Endothelial cell of umbilical vein (primary cell): ENCODE measurements at regions not wholly inside any gene's neighbourhood (a gene's known extent, or its start where the extent isn't known, plus 50 kb on each side); places are given as distances from the start of the nearest gene placed in this dataset.
"Not testable (repeated sequence)": the region's sequence is repeated elsewhere in the genome, so short reads cannot be mapped to it uniquely, and the experiment has no call there.

ENCODE experiments used
- BruUV-seq: library from RNA; stranded (reverse); fragments of 400-500 nt; replicated peaks from 2 replicates; lab custom pipeline; 2021; lab: Mats Ljungman, UMichigan
- CTCF ChIA-PET: fragments of 300-600, 350-600 bp; sonication (Branson Sonifier 250); formaldehyde crosslinking; loops from one replicate; lab custom pipeline; 2021; ENCODE audit warnings: antibody characterized with exemption, inconsistent platforms; lab: Charles Lee
- POLR2A ChIA-PET: fragments of 300-600, 350-600 bp; sonication (Branson Sonifier 250); formaldehyde crosslinking; loops from one replicate; lab custom pipeline; 2021; ENCODE audit warnings: antibody characterized with exemption, inconsistent platforms; lab: Charles Lee
- DNase-seq: peaks from one replicate; pipeline ENCODE4 v3.0.0-alpha.2; 2011; ENCODE audit warnings: low read depth, low spot score
- FAIRE-seq: peaks from 2 replicates; lab custom pipeline; 2011; peaks lifted over from hg19 to GRCh38; lab: Jason Lieb, UNC
- H2AFZ ChIP-seq: 2 replicates; pipeline ENCODE4 v1.6.0; 2012; ENCODE audit warnings: low read depth, low read length, control low read depth, inconsistent platforms
- H3K27ac ChIP-seq: 2 replicates; pipeline ENCODE4 v1.5.1; 2011; ENCODE audit warnings: low read depth, mild to moderate bottlenecking, control low read depth, low read length, moderate library complexity; ENCODE audit not compliant: insufficient read depth
- H3K27me3 ChIP-seq, 2 experiments: 2 replicates each; pipeline versions ENCODE4 v1.6.0 to v1.6.1; 2011; ENCODE audit warnings: low read length in 2 of 2, mixed read lengths in 1 of 2; ENCODE audit not compliant: control insufficient read depth in 2 of 2, insufficient read depth in 2 of 2
- H3K36me3 ChIP-seq, 2 experiments: 2 replicates in 1 of 2; 3 replicates in 1 of 2; pipeline ENCODE4 v1.5.1; 2011; ENCODE audit warnings: low read length in 2 of 2, mild to moderate bottlenecking in 1 of 2, moderate library complexity in 1 of 2; ENCODE audit not compliant: control insufficient read depth in 2 of 2, insufficient read depth in 2 of 2; ENCODE audit errors: extremely low read depth in 1 of 2
- H3K4me1 ChIP-seq: 3 replicates; pipeline ENCODE4 v1.5.1; 2011; ENCODE audit warnings: mild to moderate bottlenecking, low read length; ENCODE audit not compliant: control insufficient read depth, insufficient read depth; ENCODE audit errors: extremely low read depth
- H3K4me2 ChIP-seq: 2 replicates; pipeline ENCODE4 v1.6.1; 2011; ENCODE audit warnings: low read length, control low read depth, mixed read lengths; ENCODE audit not compliant: insufficient read depth
- H3K4me3 ChIP-seq, 3 experiments: fragments of 200-600 bp in 1 of 3; sonication (generic), shearing (Covaris generic) in 1 of 3; replicated peaks in 1 of 3; 2 replicates each; pipeline ENCODE4 v1.5.1; 2011 to 2016; ENCODE audit warnings: control low read depth in 3 of 3, low read length in 3 of 3, mild to moderate bottlenecking in 2 of 3, inconsistent platforms in 1 of 3, low read depth in 1 of 3, moderate library complexity in 1 of 3; ENCODE audit not compliant: insufficient read depth in 1 of 3
- H3K79me2 ChIP-seq: 2 replicates; pipeline ENCODE4 v1.6.0; 2012; ENCODE audit warnings: low read length, inconsistent platforms; ENCODE audit not compliant: control insufficient read depth, insufficient read depth
- H3K9ac ChIP-seq: replicated peaks from 2 replicates; pipeline ENCODE3; 2011; ENCODE audit warnings: low read length, control low read depth; ENCODE audit not compliant: insufficient read depth; ENCODE audit errors: extremely low read depth
- H3K9me1 ChIP-seq: replicated peaks from 3 replicates; pipeline ENCODE4 v1.6.0; 2011; ENCODE audit warnings: mild to moderate bottlenecking, low read length; ENCODE audit not compliant: control insufficient read depth, insufficient read depth; ENCODE audit errors: extremely low read depth
- H3K9me3 ChIP-seq: replicated peaks from 2 replicates; pipeline ENCODE4 v1.5.1; 2012; ENCODE audit warnings: low read length, inconsistent platforms; ENCODE audit not compliant: control insufficient read depth, insufficient read depth
- H4K20me1 ChIP-seq: replicated peaks from 2 replicates; pipeline ENCODE3; 2011; ENCODE audit warnings: mild to moderate bottlenecking, low read length; ENCODE audit not compliant: control insufficient read depth, insufficient read depth; ENCODE audit errors: extremely low read depth
- JUN ChIP-seq: IDR thresholded peaks from 2 replicates; pipeline ENCODE4 v1.6.1; 2011; ENCODE audit warnings: borderline replicate concordance, low read depth; ENCODE audit not compliant: insufficient read length, insufficient read depth
- POLR2A ChIP-seq: IDR thresholded peaks from 2 replicates; pipeline ENCODE4 v1.6.1; 2012; ENCODE audit warnings: low read depth, mild to moderate bottlenecking, control low read depth, low read length
- dilution Hi-C: fragments of 300-500 bp; cut with MboI; formaldehyde crosslinking; loops from one replicate; pipeline ENCODE4 v1.15.0; 2019; ENCODE audit warnings: low sequenced_read_pairs; ENCODE audit not compliant: extremely low pct_ligation_motif_present
- intact Hi-C: fragments of 100-400 bp; cut with micrococcal nuclease; formaldehyde crosslinking; loops from one replicate; pipeline ENCODE4 v1.10.0; 2022
- TF ChIP-seq, protein P1 (sequence below): IDR thresholded peaks from 2 replicates; pipeline ENCODE4 v1.6.1; 2011; ENCODE audit not compliant: insufficient read depth, insufficient read length

DNA sequence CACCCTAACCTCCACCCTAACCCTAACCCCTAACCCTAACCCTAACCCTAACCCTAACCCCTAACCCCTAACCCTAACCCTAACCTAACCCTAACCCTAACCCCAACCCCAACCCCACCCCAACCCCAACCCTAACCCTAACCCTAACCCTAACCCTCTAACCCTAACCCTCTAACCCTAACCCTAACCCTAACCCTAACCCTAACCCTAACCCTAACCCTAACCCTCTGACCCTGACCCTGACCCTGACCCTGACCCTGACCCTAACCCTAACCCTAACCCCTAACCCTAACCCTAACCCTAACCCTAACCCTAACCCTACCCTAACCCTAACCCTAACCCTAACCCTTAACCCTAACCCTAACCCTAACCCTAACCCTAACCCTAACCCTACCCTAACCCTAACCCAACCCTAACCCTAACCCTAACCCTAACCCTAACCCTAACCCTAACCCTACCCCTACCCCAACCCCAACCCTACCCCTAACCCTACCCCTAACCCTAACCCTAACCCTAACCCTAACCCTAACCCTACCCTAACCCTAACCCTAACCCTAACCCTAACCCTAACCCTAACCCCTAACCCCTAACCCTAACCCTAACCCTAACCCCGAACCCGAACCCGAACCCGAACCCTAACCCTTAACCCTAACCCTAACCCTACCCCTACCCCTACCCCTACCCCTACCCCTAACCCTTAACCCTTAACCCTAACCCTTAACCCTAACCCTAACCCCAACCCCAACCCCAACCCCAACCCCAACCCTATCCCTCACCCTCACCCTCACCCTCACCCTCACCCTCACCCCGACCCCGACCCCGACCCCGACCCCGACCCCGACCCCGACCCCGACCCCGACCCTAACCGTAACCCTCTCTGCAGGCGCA is 186.2 kb upstream of the CHL1 start:
- POLR2A ChIA-PET, H3K27ac ChIP-seq, CTCF ChIA-PET, BruUV-seq, H3K4me1 ChIP-seq, H3K4me3 ChIP-seq, H3K36me3 ChIP-seq, FAIRE-seq, H2AFZ ChIP-seq, H3K9me3 ChIP-seq, H3K27me3 ChIP-seq, H3K9ac ChIP-seq, H4K20me1 ChIP-seq, dilution Hi-C loops, H3K79me2 ChIP-seq, intact Hi-C loops, H3K9me1 ChIP-seq, H3K4me2 ChIP-seq: not testable (repeated sequence)
- peak; percentile 4 for DNase-seq

DNA sequence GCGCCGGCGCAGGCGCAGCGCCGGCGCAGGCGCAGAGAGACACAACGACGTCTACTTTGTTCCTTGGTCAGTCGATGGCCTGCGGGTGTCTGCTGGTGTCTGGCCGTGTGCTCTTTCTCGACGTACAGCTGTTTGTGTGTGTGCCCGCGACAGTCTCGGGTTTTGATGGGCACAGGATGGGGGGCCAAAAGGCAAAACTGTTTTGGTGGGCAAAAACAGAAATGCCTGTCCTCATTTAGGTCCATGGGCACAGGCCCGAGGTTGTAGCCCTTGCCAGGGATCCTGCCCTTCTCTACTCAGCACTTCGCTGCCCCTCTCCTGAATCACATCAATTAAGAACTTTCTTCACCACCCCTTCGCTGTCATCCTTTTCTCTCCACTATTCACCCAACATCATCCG is 184.8 kb upstream of the CHL1 start:
- TF ChIP-seq POLR2A (no peak), JUN (no peak)
- TF ChIP-seq, protein P1, sequence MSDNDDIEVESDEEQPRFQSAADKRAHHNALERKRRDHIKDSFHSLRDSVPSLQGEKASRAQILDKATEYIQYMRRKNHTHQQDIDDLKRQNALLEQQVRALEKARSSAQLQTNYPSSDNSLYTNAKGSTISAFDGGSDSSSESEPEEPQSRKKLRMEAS: no peak
- dilution Hi-C loops (no loop called here), intact Hi-C loops (no loop called here)
- POLR2A ChIA-PET: no interaction called here
- H3K9me1 ChIP-seq: no peaks in the 10 kb centered on the region
- H2AFZ ChIP-seq: no peak overlapping the region
- H3K27ac ChIP-seq: no peak overlapping the region
- H3K36me3 ChIP-seq: no peaks in the 10 kb centered on the region
- TSS peak; percentile 70 for BruUV-seq
- H3K9ac ChIP-seq: no peak overlapping the region
- no peaks in the 10 kb centered on the region for H3K4me1 ChIP-seq
- H3K79me2 ChIP-seq: no peaks in the 10 kb centered on the region
- CTCF ChIA-PET: no interaction called here
- DNase-seq (no peak), FAIRE-seq (no peak)
- H3K9me3 ChIP-seq: no peaks in the 10 kb centered on the region
- no peak overlapping the region for H3K4me2 ChIP-seq
- H3K4me3 ChIP-seq: no peak overlapping the region
- H3K27me3 ChIP-seq: no peaks in the 10 kb centered on the region
- no peaks in the 10 kb centered on the region for H4K20me1 ChIP-seq
